Activated CD4-positive, alpha-beta T cell treated with anti-CD3 and anti-CD28 coated beads for 4 hours (primary cell): ENCODE measurements at regions not wholly inside any gene's neighbourhood (a gene's known extent, or its start where the extent isn't known, plus 50 kb on each side); places are given as distances from the start of the nearest gene placed in this dataset.
"Not testable (repeated sequence)": the region's sequence is repeated elsewhere in the genome, so short reads cannot be mapped to it uniquely, and the experiment has no call there.

ENCODE experiments used
- DNase-seq, 2 donors: peaks; one replicate each; pipeline ENCODE4 v3.0.0-alpha.2; 2020

- DNase-seq: no peak
Observed at GRCh38 chr1:208979776-208980175, 603.7 kb upstream of the CAMK1G start.

GRCh38 chr1:208980605-208981004 lies 602.9 kb upstream of the CAMK1G start:
- no peak for DNase-seq

GRCh38 chr1:208985231-208985630 lies 598.3 kb upstream of the CAMK1G start:
- DNase-seq: no peak

GRCh38 chr1:208988811-208989222 lies 594.7 kb upstream of the CAMK1G start:
- DNase-seq: peak in 1 of 2 donors; percentile 3

- DNase-seq: no peak
Observed at GRCh38 chr1:208990456-208990855, 593.1 kb upstream of the CAMK1G start.

- DNase-seq: not testable (repeated sequence)
Observed at GRCh38 chr1:208997053-208997452, 586.5 kb upstream of the CAMK1G start.

- no peak for DNase-seq
Observed at GRCh38 chr1:208997726-208998312, 585.7 kb upstream of the CAMK1G start.

GRCh38 chr1:209008586-209008985 lies 574.9 kb upstream of the CAMK1G start:
- DNase-seq: no peak

GRCh38 chr1:209010475-209011230 lies 572.9 kb upstream of the CAMK1G start:
- DNase-seq: no peak

- no peak for DNase-seq
Observed at GRCh38 chr1:209012443-209013196, 570.9 kb upstream of the CAMK1G start.

- no peak for DNase-seq
Observed at GRCh38 chr1:209015092-209015491, 568.4 kb upstream of the CAMK1G start.

GRCh38 chr1:209021622-209022021 lies 561.9 kb upstream of the CAMK1G start:
- no peak for DNase-seq

- DNase-seq: no peak
Observed at GRCh38 chr1:209023790-209024189, 559.7 kb upstream of the CAMK1G start.

- no peak for DNase-seq
Observed at GRCh38 chr1:209029737-209030136, 553.8 kb upstream of the CAMK1G start.

GRCh38 chr1:209030454-209031167 lies 552.9 kb upstream of the CAMK1G start:
- DNase-seq: no peak

GRCh38 chr1:209037064-209037463 lies 546.5 kb upstream of the CAMK1G start:
- DNase-seq: no peak

- DNase-seq: no peak
Observed at GRCh38 chr1:209038316-209038715, 545.2 kb upstream of the CAMK1G start.

GRCh38 chr1:209038735-209039134 lies 544.8 kb upstream of the CAMK1G start:
- DNase-seq: no peak

- no peak for DNase-seq
Observed at GRCh38 chr1:209040351-209040750, 543.2 kb upstream of the CAMK1G start.

- no peak for DNase-seq
Observed at GRCh38 chr1:209041927-209042326, 541.6 kb upstream of the CAMK1G start.

GRCh38 chr1:209042413-209042812 lies 541.1 kb upstream of the CAMK1G start:
- DNase-seq: no peak

- DNase-seq: no peak
Observed at GRCh38 chr1:209045331-209046057, 538.0 kb upstream of the CAMK1G start.

GRCh38 chr1:209046058-209046417 lies 537.5 kb upstream of the CAMK1G start:
- no peak for DNase-seq
